Bronchial epithelial cell (primary cell): ENCODE measurements at regions not wholly inside any gene's neighbourhood (a gene's known extent, or its start where the extent isn't known, plus 50 kb on each side); places are given as distances from the start of the nearest gene placed in this dataset.

Experiments
- DNase-seq: peaks from one replicate; pipeline ENCODE4 v3.0.0-alpha.2; 2010; ENCODE audit warnings: low read depth
- FAIRE-seq: peaks from 2 replicates; lab custom pipeline; 2011; peaks lifted over from hg19 to GRCh38; lab: Jason Lieb, UNC
- H3K27me3 ChIP-seq: 2 replicates; pipeline ENCODE4 v1.5.1; 2011; ENCODE audit warnings: low read length; ENCODE audit not compliant: control insufficient read depth, insufficient read depth
- H3K36me3 ChIP-seq: 2 replicates; pipeline ENCODE4 v1.5.1; 2011; ENCODE audit warnings: low read length; ENCODE audit not compliant: control insufficient read depth, insufficient read depth
- H3K4me3 ChIP-seq: 2 replicates; pipeline ENCODE4 v1.5.1; 2011; ENCODE audit warnings: mild to moderate bottlenecking, low read depth, low read length, control low read depth
- TF ChIP-seq, protein P1 (sequence below): IDR thresholded peaks from 2 replicates; pipeline ENCODE4 v1.5.1; 2011; ENCODE audit warnings: mild to moderate bottlenecking, moderate library complexity, low read length, control low read depth, inconsistent platforms; ENCODE audit not compliant: insufficient read depth, severe bottlenecking

GRCh38 chr6:114735025-114735735 lies 392.4 kb upstream of the HS3ST5 start:
- DNase-seq, result no peak

GRCh38 chr6:114733596-114733995 lies 390.8 kb upstream of the HS3ST5 start:
- TF ChIP-seq, protein P1, sequence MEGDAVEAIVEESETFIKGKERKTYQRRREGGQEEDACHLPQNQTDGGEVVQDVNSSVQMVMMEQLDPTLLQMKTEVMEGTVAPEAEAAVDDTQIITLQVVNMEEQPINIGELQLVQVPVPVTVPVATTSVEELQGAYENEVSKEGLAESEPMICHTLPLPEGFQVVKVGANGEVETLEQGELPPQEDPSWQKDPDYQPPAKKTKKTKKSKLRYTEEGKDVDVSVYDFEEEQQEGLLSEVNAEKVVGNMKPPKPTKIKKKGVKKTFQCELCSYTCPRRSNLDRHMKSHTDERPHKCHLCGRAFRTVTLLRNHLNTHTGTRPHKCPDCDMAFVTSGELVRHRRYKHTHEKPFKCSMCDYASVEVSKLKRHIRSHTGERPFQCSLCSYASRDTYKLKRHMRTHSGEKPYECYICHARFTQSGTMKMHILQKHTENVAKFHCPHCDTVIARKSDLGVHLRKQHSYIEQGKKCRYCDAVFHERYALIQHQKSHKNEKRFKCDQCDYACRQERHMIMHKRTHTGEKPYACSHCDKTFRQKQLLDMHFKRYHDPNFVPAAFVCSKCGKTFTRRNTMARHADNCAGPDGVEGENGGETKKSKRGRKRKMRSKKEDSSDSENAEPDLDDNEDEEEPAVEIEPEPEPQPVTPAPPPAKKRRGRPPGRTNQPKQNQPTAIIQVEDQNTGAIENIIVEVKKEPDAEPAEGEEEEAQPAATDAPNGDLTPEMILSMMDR, result no peak
- no peak for FAIRE-seq
- H3K36me3 ChIP-seq, result no peaks in the 10 kb centered on the region
- DNase-seq, result no peak
- no peak overlapping the region for H3K4me3 ChIP-seq
- no peaks in the 10 kb centered on the region for H3K27me3 ChIP-seq

More at GRCh38 chr6:114735025-114735735, 392.4 kb upstream of the HS3ST5 start:
- Histone ChIP-seq H3K36me3 (no peaks in the 10 kb centered on the region), H3K27me3 (no peaks in the 10 kb centered on the region), H3K4me3 (no peak overlapping the region)
- TF ChIP-seq, protein P1, result no peak
- FAIRE-seq, result no peak

- DNase-seq (no peak), FAIRE-seq (no peak)
- H3K27me3 ChIP-seq, result no peaks in the 10 kb centered on the region
- H3K4me3 ChIP-seq, result no peak overlapping the region
- TF ChIP-seq, protein P1, result no peak
- no peaks in the 10 kb centered on the region for H3K36me3 ChIP-seq
These were observed 376.0 kb upstream of the HS3ST5 start for GRCh38 chr6:114718716-114719270.

DNA sequence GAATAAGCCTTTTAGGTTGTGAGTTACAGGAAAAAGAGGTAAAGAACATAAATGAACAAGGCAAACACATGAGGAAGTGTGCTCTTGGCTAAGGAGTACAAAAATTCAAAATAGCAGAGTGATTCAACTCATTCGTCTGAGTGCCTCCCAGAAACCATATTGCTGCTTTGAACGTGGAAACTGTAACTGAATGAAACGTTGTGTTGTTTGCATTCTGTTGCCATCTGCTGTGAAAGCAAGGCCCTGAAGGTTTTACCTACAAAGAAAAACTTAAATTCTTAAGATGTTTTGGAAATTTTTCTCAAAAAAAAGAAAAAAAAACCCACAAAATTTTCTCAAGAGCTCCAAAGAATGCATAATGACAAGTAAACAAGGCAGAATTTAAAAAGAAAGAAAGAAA lies 375.4 kb upstream of the HS3ST5 start:
- FAIRE-seq (no peak), DNase-seq (no peak)
- H3K27me3 ChIP-seq, result no peaks in the 10 kb centered on the region
- H3K4me3 ChIP-seq, result no peak overlapping the region
- TF ChIP-seq, protein P1, result no peak
- no peaks in the 10 kb centered on the region for H3K36me3 ChIP-seq

DNA sequence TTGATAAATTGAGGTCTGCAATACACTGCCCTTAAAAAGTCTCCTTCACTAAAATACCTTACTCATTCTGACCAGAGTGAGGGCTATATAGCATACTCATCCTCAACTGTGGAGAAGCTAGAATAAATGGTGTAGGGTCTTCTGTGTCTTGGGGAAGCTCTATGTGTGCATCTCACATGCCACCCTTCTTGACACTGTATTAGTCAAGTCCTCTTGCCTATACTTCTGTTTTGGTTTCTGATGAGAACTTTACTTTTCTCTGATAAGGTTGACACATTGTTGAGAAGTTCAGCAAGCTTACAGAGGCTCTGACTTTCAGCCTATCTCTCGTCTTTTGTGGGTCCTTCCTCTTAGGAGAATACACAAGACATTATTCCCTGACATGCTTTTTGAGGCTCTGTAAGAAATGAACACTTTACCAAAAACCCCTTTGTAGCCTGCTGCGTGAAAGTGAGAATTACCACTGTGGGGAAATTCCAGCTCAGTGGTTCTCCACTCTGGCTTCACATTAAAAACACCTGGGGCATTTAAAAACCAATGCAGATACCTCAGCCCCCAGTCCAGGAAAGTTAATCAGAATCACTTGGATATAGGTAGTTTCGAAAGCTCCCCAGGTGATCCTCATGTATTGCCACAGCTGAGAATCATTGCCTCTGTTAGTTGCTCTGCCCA lies 372.1 kb upstream of the HS3ST5 start:
- Histone ChIP-seq H3K36me3 (no peaks in the 10 kb centered on the region), H3K27me3 (no peaks in the 10 kb centered on the region), H3K4me3 (no peak overlapping the region)
- DNase-seq, result no peak
- TF ChIP-seq, protein P1, result no peak
- no peak for FAIRE-seq
